PC-9 (cell line): ENCODE measurements at regions not wholly inside any gene's neighbourhood (a gene's known extent, or its start where the extent isn't known, plus 50 kb on each side); places are given as distances from the start of the nearest gene placed in this dataset.
A peak's percentile ranks its signal among the peaks of the same experiment; 100 is the strongest.

Source experiments
- BruUV-seq: library from RNA; stranded (reverse); fragments of 400-500 nt; replicated peaks from 2 replicates; lab custom pipeline; 2021; lab: Mats Ljungman, UMichigan
- CTCF ChIA-PET: fragments of 300-600 bp; sonication (Branson Sonifier 250); formaldehyde crosslinking; loops from one replicate; lab custom pipeline; 2022; ENCODE audit warnings: antibody characterized with exemption; lab: Charles Lee
- POLR2A ChIA-PET: fragments of 300-600 bp; sonication (Branson Sonifier 250); formaldehyde crosslinking; loops from one replicate; lab custom pipeline; 2022; ENCODE audit warnings: antibody characterized with exemption; ENCODE audit not compliant: unreplicated experiment; lab: Charles Lee
- DNase-seq, 2 experiments: peaks; one replicate each; pipeline versions ENCODE4 v3.0.0 to v3.0.0-alpha.2; 2015 to 2022; ENCODE audit warnings: mixed read lengths in 1 of 2
- H2AFZ ChIP-seq: fragments of 200-600 bp; sonication (generic); 2 replicates; pipeline ENCODE4 v1.8.1; 2017; ENCODE audit warnings: antibody characterized with exemption
- H3F3A ChIP-seq: fragments of 200-600 bp; sonication (generic); 2 replicates; pipeline ENCODE4 v1.8.1; 2017; ENCODE audit warnings: antibody characterized with exemption, mild to moderate bottlenecking, low read depth; ENCODE audit not compliant: insufficient read depth
- H3K27ac ChIP-seq: fragments of 200-600 bp; sonication (generic); 2 replicates; pipeline ENCODE4 v1.6.1; 2016; ENCODE audit warnings: mixed run types
- H3K27me3 ChIP-seq: fragments of 200-600 bp; sonication (generic); 2 replicates; pipeline ENCODE4 v1.6.1; 2016; ENCODE audit warnings: low read depth, mixed run types; ENCODE audit not compliant: insufficient read depth
- H3K36me3 ChIP-seq: fragments of 200-600 bp; sonication (generic); 2 replicates; pipeline ENCODE4 v1.6.1; 2016; ENCODE audit warnings: low read depth, mixed run types
- H3K4me1 ChIP-seq: fragments of 200-600 bp; sonication (generic); replicated peaks from 2 replicates; pipeline ENCODE4 v1.6.1; 2016; ENCODE audit warnings: mixed run types; ENCODE audit not compliant: insufficient read depth
- H3K4me2 ChIP-seq: fragments of 200-600 bp; sonication (generic); 2 replicates; pipeline ENCODE4 v1.6.1; 2017; ENCODE audit warnings: mixed run types
- H3K4me3 ChIP-seq: fragments of 200-600 bp; sonication (generic); 2 replicates; pipeline ENCODE4 v1.6.1; 2016; ENCODE audit warnings: mixed run types
- H3K79me2 ChIP-seq: fragments of 200-600 bp; sonication (generic); 2 replicates; pipeline ENCODE4 v1.6.1; 2017; ENCODE audit warnings: low read depth, mixed run types
- H3K9me2 ChIP-seq: fragments of 200-600 bp; sonication (generic); 2 replicates; pipeline ENCODE4 v1.8.1; 2017; ENCODE audit warnings: mild to moderate bottlenecking; ENCODE audit not compliant: insufficient read depth
- H3K9me3 ChIP-seq: fragments of 200-600 bp; sonication (generic); 2 replicates; pipeline ENCODE4 v1.8.1; 2016; ENCODE audit warnings: low read depth; ENCODE audit not compliant: insufficient read depth
- H4K20me1 ChIP-seq: fragments of 200-600 bp; sonication (generic); 2 replicates; pipeline ENCODE4 v1.8.1; 2017; ENCODE audit not compliant: insufficient read depth
- CTCF ChIP-seq: fragments of 200-600 bp; sonication (generic); conservative IDR thresholded peaks from 2 replicates; pipeline ENCODE4 v1.6.1; 2017; ENCODE audit warnings: mixed run types, antibody characterized with exemption, mild to moderate bottlenecking, moderate library complexity
- EZH2 ChIP-seq: fragments of 200-600 bp; sonication (generic); IDR thresholded peaks from 2 replicates; pipeline ENCODE4 v1.8.0; 2017; ENCODE audit warnings: antibody characterized with exemption, low read depth
- intact Hi-C: fragments of 100-400 bp; cut with micrococcal nuclease; formaldehyde crosslinking; loops from one replicate; pipeline ENCODE4 v1.10.0; 2022; ENCODE audit not compliant: unreplicated experiment

GRCh38 chr21:16424331-16424751 lies 694.6 kb downstream of the USP25 start:
- CTCF ChIA-PET: no interaction called here
- H3K27ac ChIP-seq: no peak overlapping the region
- no peaks in the 10 kb centered on the region for H3K9me3 ChIP-seq
- no peak for TF ChIP-seq CTCF
- TF ChIP-seq EZH2: no peak
- BruUV-seq: no TSS peak
- intact Hi-C loops: no loop called here
- no peaks in the 10 kb centered on the region for H4K20me1 ChIP-seq
- H3K27me3 ChIP-seq: no peaks in the 10 kb centered on the region
- peaks cover 7% of the 10 kb centered on the region; the same call in 1 of the 2 replicates for H3K4me1 ChIP-seq
- no peak overlapping the region for H3K4me2 ChIP-seq
- POLR2A ChIA-PET: no interaction called here
- H3K9me2 ChIP-seq: no peaks in the 10 kb centered on the region
- no peak overlapping the region for H3K4me3 ChIP-seq
- no peaks in the 10 kb centered on the region for H3K79me2 ChIP-seq
- H3F3A ChIP-seq: no peaks in the 10 kb centered on the region
- H2AFZ ChIP-seq: 0 out of 2 replicates have a peak overlapping the region, but pooled peaks have one; percentile 27
- no peaks in the 10 kb centered on the region for H3K36me3 ChIP-seq
- DNase-seq: no peak

DNA sequence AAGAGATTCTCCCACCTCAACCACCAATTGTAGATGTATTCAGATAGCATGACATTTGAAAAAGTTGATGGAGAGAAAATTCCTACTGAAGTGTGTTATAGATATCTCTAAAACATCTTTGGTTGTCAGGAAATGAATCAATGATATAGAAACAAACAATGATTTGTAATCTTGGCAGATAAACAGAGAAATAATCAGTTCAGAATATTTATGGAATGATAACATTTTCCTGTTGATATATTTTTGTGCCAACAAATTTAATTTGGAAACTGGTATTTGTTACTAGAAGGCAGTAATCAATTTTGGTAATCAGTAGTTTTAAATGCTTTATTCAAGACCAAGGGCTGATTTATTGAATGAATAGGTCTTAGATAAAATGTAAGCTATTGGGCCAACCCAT lies 695.6 kb downstream of the USP25 start:
- Histone ChIP-seq H4K20me1 (no peaks in the 10 kb centered on the region), H3K27me3 (no peaks in the 10 kb centered on the region), H3K4me1 (peaks cover 1% of the 10 kb centered on the region; the same call in 1 of the 2 replicates), H3K9me3 (no peaks in the 10 kb centered on the region), H3K27ac (no peak overlapping the region), H3K9me2 (no peaks in the 10 kb centered on the region), H3K79me2 (no peaks in the 10 kb centered on the region), H3K4me3 (no peak overlapping the region), H3K4me2 (no peak overlapping the region), H3F3A (no peaks in the 10 kb centered on the region), H3K36me3 (no peaks in the 10 kb centered on the region), H2AFZ (no peak overlapping the region)
- no TSS peak for BruUV-seq
- POLR2A ChIA-PET: no interaction called here
- DNase-seq: no peak
- intact Hi-C loops: no loop called here
- TF ChIP-seq CTCF (no peak), EZH2 (no peak)
- CTCF ChIA-PET: no interaction called here

DNA sequence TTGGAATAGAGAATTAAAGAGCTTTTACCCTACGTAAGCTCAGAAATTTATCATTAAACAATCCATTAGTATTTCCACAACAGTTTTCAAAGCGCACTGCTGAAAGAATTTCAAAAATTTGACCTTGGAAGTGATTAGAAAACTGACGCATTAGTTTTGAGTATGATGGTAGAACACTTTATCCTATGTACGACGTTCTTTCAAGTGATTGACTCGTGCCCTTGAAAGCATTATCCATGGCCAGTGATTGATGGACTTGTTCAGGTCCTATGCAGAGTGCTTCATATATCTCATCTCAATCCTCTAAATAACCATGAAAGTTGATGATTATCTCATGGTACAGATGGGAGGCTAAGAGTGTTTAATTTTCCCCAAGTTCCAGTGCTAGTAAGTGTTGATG lies 697.2 kb downstream of the USP25 start:
- H3K27me3 ChIP-seq: no peaks in the 10 kb centered on the region
- no peak overlapping the region for H2AFZ ChIP-seq
- H3K9me2 ChIP-seq: no peaks in the 10 kb centered on the region
- H3F3A ChIP-seq: no peaks in the 10 kb centered on the region
- no peaks in the 10 kb centered on the region for H3K9me3 ChIP-seq
- no peaks in the 10 kb centered on the region for H3K4me1 ChIP-seq
- no peak for DNase-seq
- H3K27ac ChIP-seq: no peak overlapping the region
- H3K79me2 ChIP-seq: no peaks in the 10 kb centered on the region
- BruUV-seq: no TSS peak
- no peaks in the 10 kb centered on the region for H4K20me1 ChIP-seq
- TF ChIP-seq CTCF: no peak
- no peak for TF ChIP-seq EZH2
- ChIA-PET POLR2A (no interaction called here), CTCF (no interaction called here)
- H3K4me3 ChIP-seq: no peak overlapping the region
- no peaks in the 10 kb centered on the region for H3K36me3 ChIP-seq
- intact Hi-C loops: no loop called here
- H3K4me2 ChIP-seq: no peak overlapping the region
